ENCODE measurements at regions not wholly inside any gene's neighbourhood (a gene's known extent, or its start where the extent isn't known, plus 50 kb on each side); places are given as distances from the start of the nearest gene placed in this dataset.

DNA sequence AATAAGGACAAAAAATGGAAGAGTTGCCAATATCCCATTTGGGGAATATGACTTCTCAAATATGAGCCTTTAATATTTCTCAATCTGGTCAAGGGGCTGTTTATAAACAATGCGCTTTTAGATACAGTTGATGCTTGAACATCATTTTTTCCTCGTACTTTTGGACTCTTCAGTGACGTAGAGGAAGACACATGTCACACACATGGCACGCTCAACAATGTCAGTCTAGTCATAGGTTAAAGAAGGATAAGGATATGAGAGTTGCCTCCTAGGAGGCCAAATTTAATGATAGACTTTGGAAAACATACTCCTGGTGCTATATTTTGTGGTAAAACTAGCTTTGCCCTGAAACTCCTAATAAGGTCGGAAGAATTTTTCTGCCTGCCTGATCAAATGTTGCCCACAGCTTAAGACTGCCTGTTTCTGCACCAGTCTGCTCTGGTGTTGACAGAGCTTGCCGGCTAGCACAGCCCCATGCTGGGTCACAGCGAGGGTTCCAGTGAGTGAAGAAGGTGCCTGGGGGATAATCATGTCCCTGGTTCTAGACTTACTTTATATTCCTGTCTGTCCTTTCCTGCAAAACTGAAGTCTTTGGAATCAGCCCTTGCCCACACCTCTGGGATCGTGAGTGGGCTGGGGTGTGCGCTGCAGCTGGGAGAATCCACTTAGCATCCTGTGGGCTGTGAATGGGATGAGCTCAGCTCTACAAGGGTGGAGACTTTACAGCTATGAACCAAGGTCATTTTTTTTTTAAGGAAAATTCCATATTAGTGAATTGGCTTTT is 230.8 kb upstream of the IRX4 start:
- Histone ChIP-seq H4K20me1 (ENCODE audit: low read depth) (no peaks in the 10 kb centered on the region), H3K27ac (no peak overlapping the region), H3K4me1 (peaks cover 14% of the 10 kb centered on the region), H3K4me2 (no peak overlapping the region), H2AFZ (replicated peaks) (no peak overlapping the region), H3K79me2 (ENCODE audit: low read depth) (no peaks in the 10 kb centered on the region), H3K4me3 (no peak overlapping the region), H3K36me3 (no peaks in the 10 kb centered on the region), H3K9me3 (ENCODE audit: low read depth) (no peaks in the 10 kb centered on the region), H3F3A (ENCODE audit: low read depth) (no peaks in the 10 kb centered on the region), H3K27me3 (no peaks in the 10 kb centered on the region), H3K9ac (no peak overlapping the region)
- TF ChIP-seq EZH2phosphoT487 (IDR thresholded peaks at IDR 0.05), result no peak
- no peak for TF ChIP-seq EZH2 (IDR thresholded peaks at IDR 0.05)
- TF ChIP-seq, protein P1, sequence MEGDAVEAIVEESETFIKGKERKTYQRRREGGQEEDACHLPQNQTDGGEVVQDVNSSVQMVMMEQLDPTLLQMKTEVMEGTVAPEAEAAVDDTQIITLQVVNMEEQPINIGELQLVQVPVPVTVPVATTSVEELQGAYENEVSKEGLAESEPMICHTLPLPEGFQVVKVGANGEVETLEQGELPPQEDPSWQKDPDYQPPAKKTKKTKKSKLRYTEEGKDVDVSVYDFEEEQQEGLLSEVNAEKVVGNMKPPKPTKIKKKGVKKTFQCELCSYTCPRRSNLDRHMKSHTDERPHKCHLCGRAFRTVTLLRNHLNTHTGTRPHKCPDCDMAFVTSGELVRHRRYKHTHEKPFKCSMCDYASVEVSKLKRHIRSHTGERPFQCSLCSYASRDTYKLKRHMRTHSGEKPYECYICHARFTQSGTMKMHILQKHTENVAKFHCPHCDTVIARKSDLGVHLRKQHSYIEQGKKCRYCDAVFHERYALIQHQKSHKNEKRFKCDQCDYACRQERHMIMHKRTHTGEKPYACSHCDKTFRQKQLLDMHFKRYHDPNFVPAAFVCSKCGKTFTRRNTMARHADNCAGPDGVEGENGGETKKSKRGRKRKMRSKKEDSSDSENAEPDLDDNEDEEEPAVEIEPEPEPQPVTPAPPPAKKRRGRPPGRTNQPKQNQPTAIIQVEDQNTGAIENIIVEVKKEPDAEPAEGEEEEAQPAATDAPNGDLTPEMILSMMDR (IDR thresholded peaks at IDR 0.05), result no peak
- no peak for DNase-seq (ENCODE audit: low spot score)
- peaks cover 15% of the 10 kb centered on the region for H3K4me1 Mint-ChIP-seq
- H3K4me3 Mint-ChIP-seq, result no peak overlapping the region
- peaks cover 6% of the 10 kb centered on the region for H3K9me3 Mint-ChIP-seq
- peaks cover 7% of the 10 kb centered on the region for H3K27me3 Mint-ChIP-seq (ENCODE audit: insufficient read depth, low read depth)
- peaks cover 2% of the 10 kb centered on the region for H3K36me3 Mint-ChIP-seq
- H3K27ac Mint-ChIP-seq, result no peak overlapping the region

DNA sequence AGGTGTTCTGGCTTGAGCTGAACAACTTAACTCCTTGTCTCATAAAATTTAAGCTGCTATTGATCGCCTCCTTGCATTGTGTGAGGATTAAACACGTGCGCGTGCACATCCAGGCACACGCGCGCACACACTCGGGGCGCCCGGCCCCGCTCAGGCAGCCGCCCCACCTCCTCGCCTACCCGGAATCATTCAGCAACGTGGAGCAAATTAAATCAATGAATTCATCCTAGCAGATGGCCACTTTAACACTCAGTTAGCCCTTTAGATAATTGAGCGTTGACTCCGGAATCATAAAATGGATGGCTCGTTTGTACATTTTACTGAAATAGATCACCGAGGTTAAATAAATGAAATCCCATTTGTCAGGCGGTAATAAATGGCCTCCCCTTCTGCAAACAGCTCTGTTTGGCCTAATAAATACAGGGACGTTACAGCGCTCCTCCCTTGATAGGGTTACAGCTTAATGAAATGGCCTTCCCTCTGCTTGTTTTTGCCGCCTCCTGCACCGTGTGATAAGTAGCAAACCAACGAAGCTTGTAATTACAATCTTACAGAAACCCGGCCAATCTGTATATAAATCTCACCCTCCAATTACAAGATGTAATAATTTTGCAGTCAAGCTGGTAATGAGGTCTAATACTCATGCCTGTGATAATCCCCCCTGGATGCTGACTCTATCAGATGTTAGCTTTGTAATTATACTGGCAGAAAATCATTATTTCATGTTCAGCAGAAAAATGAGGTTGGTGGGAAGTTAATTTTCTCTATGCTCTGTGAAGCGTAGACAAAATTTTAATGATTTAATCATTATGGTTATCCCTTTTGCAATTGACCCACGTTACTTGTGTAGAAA is 229.7 kb upstream of the IRX4 start:
- Mint-ChIP-seq H3K4me1 (peaks cover 14% of the 10 kb centered on the region), H3K36me3 (peaks cover 2% of the 10 kb centered on the region), H3K9me3 (peaks cover 6% of the 10 kb centered on the region), H3K27me3 (ENCODE audit: insufficient read depth, low read depth) (peaks cover 7% of the 10 kb centered on the region), H3K4me3 (no peak overlapping the region), H3K27ac (no peak overlapping the region)
- H3K79me2 ChIP-seq (ENCODE audit: low read depth), result no peaks in the 10 kb centered on the region
- H3K9me3 ChIP-seq (ENCODE audit: low read depth), result no peaks in the 10 kb centered on the region
- no peak overlapping the region for H2AFZ ChIP-seq (replicated peaks)
- no peak overlapping the region for H3K4me3 ChIP-seq
- no peak for DNase-seq (ENCODE audit: low spot score)
- H3K27ac ChIP-seq, result no peak overlapping the region
- peaks cover 14% of the 10 kb centered on the region for H3K4me1 ChIP-seq
- no peaks in the 10 kb centered on the region for H4K20me1 ChIP-seq (ENCODE audit: low read depth)
- no peaks in the 10 kb centered on the region for H3K36me3 ChIP-seq
- H3K27me3 ChIP-seq, result no peaks in the 10 kb centered on the region
- no peak overlapping the region for H3K9ac ChIP-seq
- TF ChIP-seq, protein P1 (IDR thresholded peaks at IDR 0.05), result no peak
- TF ChIP-seq EZH2 (IDR thresholded peaks at IDR 0.05) (no peak), EZH2phosphoT487 (IDR thresholded peaks at IDR 0.05) (peak; percentile 39)
- H3F3A ChIP-seq (ENCODE audit: low read depth), result no peaks in the 10 kb centered on the region
- no peak overlapping the region for H3K4me2 ChIP-seq

DNA sequence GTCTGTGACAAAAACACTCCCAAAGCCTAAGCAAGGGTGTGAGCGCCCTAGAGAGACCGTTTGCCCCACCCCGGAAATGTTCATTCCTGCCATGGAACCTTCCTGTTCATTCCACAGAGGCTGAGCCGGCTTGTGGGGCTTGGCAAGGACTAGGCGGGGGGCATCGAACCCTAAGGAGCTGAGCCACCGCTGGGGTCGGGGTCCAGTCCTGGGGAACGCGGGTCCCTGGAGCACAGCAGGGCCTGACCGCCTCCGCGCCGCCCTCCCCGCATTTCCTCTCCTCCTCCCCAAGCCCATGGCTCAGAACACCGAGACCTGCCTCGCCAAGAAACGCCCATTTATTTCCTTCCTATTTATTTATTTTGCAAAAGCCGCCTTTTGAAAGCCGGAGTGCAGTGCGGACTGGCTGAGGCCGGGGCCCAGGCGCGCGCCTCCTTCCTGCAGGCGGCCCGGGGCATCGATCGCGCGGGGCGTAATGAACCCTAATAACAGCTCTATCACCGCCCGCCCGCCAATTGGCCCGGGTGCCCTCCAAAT is 228.9 kb upstream of the IRX4 start:
- Mint-ChIP-seq H3K4me1 (peaks cover 14% of the 10 kb centered on the region), H3K36me3 (peaks cover 2% of the 10 kb centered on the region), H3K9me3 (peaks cover 6% of the 10 kb centered on the region), H3K4me3 (no peak overlapping the region), H3K27me3 (ENCODE audit: insufficient read depth, low read depth) (peaks cover 7% of the 10 kb centered on the region), H3K27ac (no peak overlapping the region)
- no peaks in the 10 kb centered on the region for H3K36me3 ChIP-seq
- peaks cover 14% of the 10 kb centered on the region for H3K4me1 ChIP-seq
- no peak for DNase-seq (ENCODE audit: low spot score)
- TF ChIP-seq, protein P1 (IDR thresholded peaks at IDR 0.05), result no peak
- TF ChIP-seq EZH2 (IDR thresholded peaks at IDR 0.05) (no peak), EZH2phosphoT487 (IDR thresholded peaks at IDR 0.05) (no peak)
- no peak overlapping the region for H3K4me2 ChIP-seq
- H3K4me3 ChIP-seq, result no peak overlapping the region
- H3K9me3 ChIP-seq (ENCODE audit: low read depth), result no peaks in the 10 kb centered on the region
- H3K27ac ChIP-seq, result no peak overlapping the region
- H4K20me1 ChIP-seq (ENCODE audit: low read depth), result no peaks in the 10 kb centered on the region
- H3K27me3 ChIP-seq, result no peaks in the 10 kb centered on the region
- H3F3A ChIP-seq (ENCODE audit: low read depth), result no peaks in the 10 kb centered on the region
- H3K9ac ChIP-seq, result no peak overlapping the region
- no peak overlapping the region for H2AFZ ChIP-seq (replicated peaks)
- no peaks in the 10 kb centered on the region for H3K79me2 ChIP-seq (ENCODE audit: low read depth)

Measured in neural progenitor cell (in vitro differentiated cells).